ENCODE measurements at regions not wholly inside any gene's neighbourhood (a gene's known extent, or its start where the extent isn't known, plus 50 kb on each side); places are given as distances from the start of the nearest gene placed in this dataset.

DNA sequence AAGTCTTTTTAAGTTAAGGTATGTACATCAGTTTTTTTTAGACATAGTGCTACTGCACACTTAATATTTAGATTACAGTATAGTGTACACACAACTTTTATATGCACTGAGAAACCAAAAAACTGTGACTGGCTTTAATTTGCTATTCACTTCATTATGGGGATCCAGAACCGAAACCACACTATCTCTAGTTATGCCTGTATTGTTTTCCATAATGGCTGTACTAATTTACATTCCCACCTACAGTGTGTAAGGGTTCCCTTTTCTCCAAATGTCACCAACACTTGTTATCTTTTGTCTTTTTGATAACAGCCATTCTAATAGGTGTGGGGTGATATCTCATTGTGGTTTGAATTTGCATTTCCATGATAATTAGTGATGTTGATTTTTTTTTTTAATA is 213.4 kb upstream of the CCDC150 start:
- WGBS, 4 donors, result 92 to 97% (median 92%) methylated on average over 1 of the region's 1 CpG
- no peaks in the 10 kb centered on the region for H3K4me1 ChIP-seq (replicated peaks in 1 of 2)
- intact Hi-C loops (cut with DNase I), result no loop called here
- H3K27me3 ChIP-seq, result no peaks in the 10 kb centered on the region
- H3K4me3 ChIP-seq, result no peak overlapping the region
- no peaks in the 10 kb centered on the region for H3K9me3 ChIP-seq (replicated peaks in 1 of 3)
- no peaks in the 10 kb centered on the region for H3K36me3 ChIP-seq (replicated peaks in 1 of 2)
- no peak for DNase-seq
- TF ChIP-seq, protein P1, sequence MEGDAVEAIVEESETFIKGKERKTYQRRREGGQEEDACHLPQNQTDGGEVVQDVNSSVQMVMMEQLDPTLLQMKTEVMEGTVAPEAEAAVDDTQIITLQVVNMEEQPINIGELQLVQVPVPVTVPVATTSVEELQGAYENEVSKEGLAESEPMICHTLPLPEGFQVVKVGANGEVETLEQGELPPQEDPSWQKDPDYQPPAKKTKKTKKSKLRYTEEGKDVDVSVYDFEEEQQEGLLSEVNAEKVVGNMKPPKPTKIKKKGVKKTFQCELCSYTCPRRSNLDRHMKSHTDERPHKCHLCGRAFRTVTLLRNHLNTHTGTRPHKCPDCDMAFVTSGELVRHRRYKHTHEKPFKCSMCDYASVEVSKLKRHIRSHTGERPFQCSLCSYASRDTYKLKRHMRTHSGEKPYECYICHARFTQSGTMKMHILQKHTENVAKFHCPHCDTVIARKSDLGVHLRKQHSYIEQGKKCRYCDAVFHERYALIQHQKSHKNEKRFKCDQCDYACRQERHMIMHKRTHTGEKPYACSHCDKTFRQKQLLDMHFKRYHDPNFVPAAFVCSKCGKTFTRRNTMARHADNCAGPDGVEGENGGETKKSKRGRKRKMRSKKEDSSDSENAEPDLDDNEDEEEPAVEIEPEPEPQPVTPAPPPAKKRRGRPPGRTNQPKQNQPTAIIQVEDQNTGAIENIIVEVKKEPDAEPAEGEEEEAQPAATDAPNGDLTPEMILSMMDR (IDR thresholded peaks at IDR 0.05), result no peak
- no peak for TF ChIP-seq POLR2A (IDR thresholded peaks at IDR 0.05)
- no peak overlapping the region for H3K27ac ChIP-seq

DNA sequence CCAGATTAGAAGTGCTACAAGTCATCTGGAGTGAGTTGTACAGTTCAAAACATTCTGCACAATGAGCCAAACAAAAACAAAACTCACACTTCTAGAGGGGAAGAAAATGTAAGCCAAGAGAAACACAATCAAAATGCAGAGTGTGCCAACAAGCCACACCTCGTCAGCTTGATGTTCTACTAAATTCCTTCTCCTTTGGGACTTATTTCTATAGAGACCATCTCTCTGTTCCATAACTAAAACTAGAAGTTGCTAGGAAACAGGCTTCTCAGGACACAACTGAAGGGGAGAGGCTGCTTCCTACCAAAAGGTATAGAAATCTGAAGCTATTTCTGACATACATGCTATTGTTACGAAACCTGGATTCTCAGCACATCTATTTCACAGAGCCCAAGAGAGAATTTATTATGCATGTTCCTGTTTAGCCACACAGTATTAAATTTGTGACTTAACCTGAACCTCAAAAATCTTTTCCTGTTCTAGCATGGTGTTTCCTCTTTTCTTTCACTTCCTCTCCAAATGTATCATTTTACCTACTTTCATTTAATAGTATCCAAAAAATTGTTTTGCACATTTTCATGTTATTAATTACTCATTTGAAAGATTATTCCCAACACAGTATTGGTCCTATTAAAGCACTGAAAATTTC is 211.4 kb upstream of the CCDC150 start:
- TF ChIP-seq, protein P1 (IDR thresholded peaks at IDR 0.05), result no peak
- TF ChIP-seq POLR2A (IDR thresholded peaks at IDR 0.05), result no peak
- H3K4me1 ChIP-seq (replicated peaks in 1 of 2), result no peaks in the 10 kb centered on the region
- no peak overlapping the region for H3K27ac ChIP-seq
- WGBS, 4 donors, result 20 to 27% (median 24%) methylated on average over 2 of the region's 2 CpGs
- no peaks in the 10 kb centered on the region for H3K27me3 ChIP-seq
- H3K36me3 ChIP-seq (replicated peaks in 1 of 2), result no peaks in the 10 kb centered on the region
- H3K9me3 ChIP-seq (replicated peaks in 1 of 3), result no peaks in the 10 kb centered on the region
- H3K4me3 ChIP-seq, result no peak overlapping the region
- intact Hi-C loops (cut with DNase I), result no loop called here
- DNase-seq, result no peak

- Histone ChIP-seq H3K27ac (no peak overlapping the region), H3K36me3 (replicated peaks in 1 of 2) (no peaks in the 10 kb centered on the region), H3K27me3 (no peaks in the 10 kb centered on the region), H3K4me1 (replicated peaks in 1 of 2) (peaks cover 0 to 14% of the 10 kb centered on the region in 2 donors), H3K9me3 (replicated peaks in 1 of 3) (no peaks in the 10 kb centered on the region), H3K4me3 (no peak overlapping the region)
- WGBS, 4 donors, result 44 to 53% (median 51%) methylated on average over 2 of the region's 2 CpGs
- no peak for DNase-seq
- TF ChIP-seq, protein P1 (IDR thresholded peaks at IDR 0.05), result no peak
- TF ChIP-seq POLR2A (IDR thresholded peaks at IDR 0.05), result no peak
- intact Hi-C loops (cut with DNase I), result no loop called here
Measured at GRCh38 chr2:196431076-196431475, 208.4 kb upstream of the CCDC150 start.

DNA sequence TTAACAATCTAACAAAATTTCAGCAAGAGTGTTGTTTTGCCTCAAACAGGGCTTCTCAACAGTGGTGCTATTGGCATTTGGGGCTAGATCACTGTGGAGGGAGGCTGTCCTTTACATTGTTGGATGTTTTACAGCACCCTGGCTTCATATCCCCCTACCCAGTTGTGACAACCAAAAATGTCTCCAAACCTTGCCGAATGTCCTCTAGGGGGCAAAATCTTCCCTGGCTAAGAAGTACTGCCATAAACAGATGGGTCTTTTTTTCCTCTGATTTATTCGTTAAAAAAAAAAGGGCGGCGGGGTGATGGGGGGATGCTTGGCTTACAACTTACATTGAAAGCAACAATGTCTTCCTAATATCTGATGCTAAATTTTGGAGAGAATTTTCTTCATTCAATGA is 207.6 kb upstream of the CCDC150 start:
- H3K9me3 ChIP-seq (replicated peaks in 1 of 3), result no peaks in the 10 kb centered on the region
- 64 to 74% (median 69%) methylated on average over 4 of the region's 4 CpGs for WGBS, 4 donors
- peaks cover 0 to 14% of the 10 kb centered on the region in 2 donors for H3K4me1 ChIP-seq (replicated peaks in 1 of 2)
- no peaks in the 10 kb centered on the region for H3K36me3 ChIP-seq (replicated peaks in 1 of 2)
- H3K4me3 ChIP-seq, result no peak overlapping the region
- TF ChIP-seq, protein P1 (IDR thresholded peaks at IDR 0.05), result no peak
- TF ChIP-seq POLR2A (IDR thresholded peaks at IDR 0.05), result no peak
- no peaks in the 10 kb centered on the region for H3K27me3 ChIP-seq
- no peak for DNase-seq
- intact Hi-C loops (cut with DNase I), result no loop called here
- no peak overlapping the region for H3K27ac ChIP-seq

All from adrenal gland (tissue), 9 donors.